ENCODE measurements at regions not wholly inside any gene's neighbourhood (a gene's known extent, or its start where the extent isn't known, plus 50 kb on each side); places are given as distances from the start of the nearest gene placed in this dataset.

GRCh38 chr17:79369532-79369931 is 241.3 kb downstream of the RBFOX3 start:
- no peak for DNase-seq (ENCODE audit: low read depth)
- H3K4me3 ChIP-seq (ENCODE audit: low read length), result no peak overlapping the region
- TF ChIP-seq, protein P1, sequence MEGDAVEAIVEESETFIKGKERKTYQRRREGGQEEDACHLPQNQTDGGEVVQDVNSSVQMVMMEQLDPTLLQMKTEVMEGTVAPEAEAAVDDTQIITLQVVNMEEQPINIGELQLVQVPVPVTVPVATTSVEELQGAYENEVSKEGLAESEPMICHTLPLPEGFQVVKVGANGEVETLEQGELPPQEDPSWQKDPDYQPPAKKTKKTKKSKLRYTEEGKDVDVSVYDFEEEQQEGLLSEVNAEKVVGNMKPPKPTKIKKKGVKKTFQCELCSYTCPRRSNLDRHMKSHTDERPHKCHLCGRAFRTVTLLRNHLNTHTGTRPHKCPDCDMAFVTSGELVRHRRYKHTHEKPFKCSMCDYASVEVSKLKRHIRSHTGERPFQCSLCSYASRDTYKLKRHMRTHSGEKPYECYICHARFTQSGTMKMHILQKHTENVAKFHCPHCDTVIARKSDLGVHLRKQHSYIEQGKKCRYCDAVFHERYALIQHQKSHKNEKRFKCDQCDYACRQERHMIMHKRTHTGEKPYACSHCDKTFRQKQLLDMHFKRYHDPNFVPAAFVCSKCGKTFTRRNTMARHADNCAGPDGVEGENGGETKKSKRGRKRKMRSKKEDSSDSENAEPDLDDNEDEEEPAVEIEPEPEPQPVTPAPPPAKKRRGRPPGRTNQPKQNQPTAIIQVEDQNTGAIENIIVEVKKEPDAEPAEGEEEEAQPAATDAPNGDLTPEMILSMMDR (IDR thresholded peaks at IDR 0.05; ENCODE audit: insufficient read depth, low read depth, low read length, missing control alignments), result no peak

DNA sequence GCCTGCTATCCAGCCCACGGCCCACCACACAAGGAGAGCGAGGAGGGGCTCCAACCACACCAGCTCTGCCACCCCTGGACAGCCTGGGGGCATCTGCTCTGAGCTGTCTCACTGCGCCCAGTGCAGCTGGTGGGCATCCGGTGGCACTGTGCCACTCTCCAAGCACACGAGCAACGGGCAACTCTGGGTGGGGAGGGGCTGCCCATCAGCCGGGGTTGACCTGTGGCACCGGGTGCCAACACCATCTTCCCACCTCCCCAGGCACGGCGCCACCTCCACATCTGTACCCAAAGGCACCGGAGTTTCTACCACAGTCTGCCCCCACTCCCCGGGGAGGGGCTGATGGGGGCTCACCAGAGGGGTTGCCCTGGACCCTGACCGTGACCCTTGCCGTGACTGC is 241.8 kb downstream of the RBFOX3 start:
- TF ChIP-seq, protein P1 (IDR thresholded peaks at IDR 0.05; ENCODE audit: insufficient read depth, low read depth, low read length, missing control alignments), result no peak
- DNase-seq (ENCODE audit: low read depth), result no peak
- H3K4me3 ChIP-seq (ENCODE audit: low read length), result no peak overlapping the region

DNA sequence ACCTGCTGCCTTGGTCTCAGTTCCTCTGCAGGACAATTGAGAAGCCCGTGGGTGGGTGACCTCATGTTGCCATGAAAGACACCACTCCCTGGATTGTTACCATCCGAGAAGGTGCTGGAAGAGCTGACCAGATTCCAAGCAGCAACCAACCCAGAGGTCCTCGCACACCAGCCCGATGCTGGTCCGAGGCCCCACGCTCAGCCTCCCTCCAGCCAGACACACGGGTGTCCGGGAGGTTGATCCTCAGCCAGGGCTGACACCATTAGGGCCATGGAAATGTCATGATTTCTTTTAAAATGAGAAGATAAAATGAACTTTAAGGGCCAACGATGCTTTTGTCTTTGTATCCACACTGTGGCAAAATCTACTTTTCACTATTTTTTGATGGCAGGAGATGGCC is 242.3 kb downstream of the RBFOX3 start:
- TF ChIP-seq, protein P1 (IDR thresholded peaks at IDR 0.05; ENCODE audit: insufficient read depth, low read depth, low read length, missing control alignments), result no peak
- no peak for DNase-seq (ENCODE audit: low read depth)
- no peak overlapping the region for H3K4me3 ChIP-seq (ENCODE audit: low read length)

- no peak overlapping the region for H3K4me3 ChIP-seq (ENCODE audit: low read length)
- TF ChIP-seq, protein P1 (IDR thresholded peaks at IDR 0.05; ENCODE audit: insufficient read depth, low read depth, low read length, missing control alignments), result no peak
- DNase-seq (ENCODE audit: low read depth), result no peak
Observed at GRCh38 chr17:79366988-79367571, 243.8 kb downstream of the RBFOX3 start.

GRCh38 chr17:79365836-79366770 is 244.7 kb downstream of the RBFOX3 start:
- TF ChIP-seq, protein P1 (IDR thresholded peaks at IDR 0.05; ENCODE audit: insufficient read depth, low read depth, low read length, missing control alignments), result no peak
- no peak for DNase-seq (ENCODE audit: low read depth)

DNA sequence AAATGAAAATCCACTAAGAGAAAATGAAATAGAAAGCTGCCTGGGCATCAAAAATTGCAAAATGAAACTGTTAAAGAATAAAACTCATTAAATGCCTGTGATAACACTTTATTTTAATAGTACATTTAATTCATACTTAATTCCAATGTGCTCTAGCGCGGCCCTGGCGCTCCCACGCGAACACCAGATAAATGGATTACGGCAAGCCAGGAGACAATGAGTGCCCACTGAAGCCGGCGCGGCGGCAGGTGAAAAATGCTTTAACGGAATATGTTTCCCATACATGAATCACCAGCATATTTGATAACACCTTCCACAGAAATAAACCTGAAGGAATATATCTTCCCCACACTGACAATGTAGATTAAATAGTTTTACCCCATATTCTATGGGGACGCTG is 245.5 kb downstream of the RBFOX3 start:
- no peak overlapping the region for H3K4me3 ChIP-seq (ENCODE audit: low read length)
- DNase-seq (ENCODE audit: low read depth), result no peak
- TF ChIP-seq, protein P1 (IDR thresholded peaks at IDR 0.05; ENCODE audit: insufficient read depth, low read depth, low read length, missing control alignments), result no peak

More at GRCh38 chr17:79365836-79366770, 244.7 kb downstream of the RBFOX3 start:
- no peak overlapping the region for H3K4me3 ChIP-seq (ENCODE audit: low read length)
